B cell (primary cell): ENCODE measurements at regions not wholly inside any gene's neighbourhood (a gene's known extent, or its start where the extent isn't known, plus 50 kb on each side); places are given as distances from the start of the nearest gene placed in this dataset.

Experiments
- ATAC-seq: fragments of 200-7000 bp; cut with Tn5 transposase; one replicate; pipeline ENCODE4 v1.10.0; 2021; ENCODE audit warnings: low read depth, mild to moderate bottlenecking, moderate number of reproducible peaks, moderate library complexity
- CTCF ChIA-PET: fragments of 350-600 bp; sonication (Branson Sonifier 250); formaldehyde crosslinking; loops from one replicate; lab custom pipeline; 2021; ENCODE audit warnings: antibody characterized with exemption, inconsistent platforms; lab: Charles Lee
- POLR2A ChIA-PET: fragments of 350-600 bp; sonication (Branson Sonifier 250); formaldehyde crosslinking; loops from one replicate; lab custom pipeline; 2021; ENCODE audit warnings: antibody characterized with exemption; lab: Charles Lee
- DNase-seq: peaks from one replicate; pipeline ENCODE4 v3.0.0; 2013
- H2AFZ ChIP-seq: 2 replicates; pipeline ENCODE4 v1.6.1; 2012; ENCODE audit warnings: mild to moderate bottlenecking, low read depth, low read length; ENCODE audit not compliant: insufficient read depth, poor library complexity, severe bottlenecking
- H3K27ac ChIP-seq, 2 donors: 1 replicate in 1 of 2; 2 replicates in 1 of 2; pipeline ENCODE4 v1.5.1; 2012 to 2013; ENCODE audit warnings: low read length in 2 of 2, mild to moderate bottlenecking in 2 of 2, moderate library complexity in 1 of 2
- H3K27me3 ChIP-seq, 4 experiments: fragments of 200-600 bp in 1 of 4; sonication (generic) in 1 of 4; replicated peaks in 1 of 4; 1 replicate in 2 of 4; 2 replicates in 2 of 4; pipeline versions ENCODE4 v1.6.1 to v1.7.0; 2013 to 2016; ENCODE audit warnings: low read length in 3 of 4, mild to moderate bottlenecking in 2 of 4, mixed read lengths in 1 of 4, moderate library complexity in 1 of 4; ENCODE audit not compliant: insufficient read depth in 4 of 4, control insufficient read depth in 3 of 4; ENCODE audit errors: control extremely low read depth in 1 of 4
- H3K36me3 ChIP-seq, 2 experiments: replicated peaks in 1 of 2; 1 replicate in 1 of 2; 2 replicates in 1 of 2; pipeline versions ENCODE4 v1.6.1 to v1.7.1; 2013; ENCODE audit warnings: low read length in 1 of 2; ENCODE audit not compliant: insufficient read depth in 2 of 2, control insufficient read depth in 1 of 2; ENCODE audit errors: control extremely low read depth in 1 of 2, extremely low read depth in 1 of 2
- H3K4me1 ChIP-seq, 2 donors: fragments of 200-600 bp in 1 of 2; sonication (generic) in 1 of 2; 1 replicate in 1 of 2; 2 replicates in 1 of 2; pipeline versions ENCODE4 v1.5.1 to v1.6.1; 2013 to 2017; ENCODE audit warnings: low read length in 2 of 2; ENCODE audit not compliant: control insufficient read depth in 2 of 2, insufficient read depth in 2 of 2
- H3K4me2 ChIP-seq: replicated peaks from 2 replicates; pipeline ENCODE3; 2012; ENCODE audit warnings: mild to moderate bottlenecking, low read depth, low read length; ENCODE audit not compliant: poor library complexity, severe bottlenecking
- H3K4me3 ChIP-seq, 5 experiments: fragments of 200-600 bp in 1 of 5; sonication (generic) in 1 of 5; 1 replicate in 3 of 5; 2 replicates in 2 of 5; pipeline versions ENCODE4 v1.5.1 to v1.7.0; 2011 to 2016; ENCODE audit warnings: low read length in 4 of 5, mild to moderate bottlenecking in 4 of 5, low read depth in 2 of 5, control low read depth in 1 of 5, moderate library complexity in 1 of 5; ENCODE audit not compliant: insufficient read depth in 1 of 5; ENCODE audit errors: control extremely low read depth in 1 of 5, extremely low read depth in 1 of 5
- H3K79me2 ChIP-seq: fragments of 200-600 bp; sonication (generic); one replicate; pipeline ENCODE4 v1.6.0; 2016; ENCODE audit warnings: low read length; ENCODE audit not compliant: control insufficient read depth, insufficient read depth
- H3K9ac ChIP-seq: fragments of 200-600 bp; sonication (generic); 2 replicates; pipeline ENCODE4 v1.6.1; 2017; ENCODE audit warnings: mild to moderate bottlenecking, low read length, moderate library complexity
- H3K9me3 ChIP-seq, 3 donors: one replicate each; pipeline versions ENCODE4 v1.6.1 to v1.7.1; 2013; ENCODE audit warnings: low read length in 2 of 3; ENCODE audit not compliant: control insufficient read depth in 2 of 3, insufficient read depth in 1 of 3; ENCODE audit errors: control extremely low read depth in 1 of 3
- H4K20me1 ChIP-seq: 2 replicates; pipeline ENCODE4 v1.6.0; 2012; ENCODE audit warnings: mild to moderate bottlenecking, low read length; ENCODE audit not compliant: insufficient read depth, control insufficient read depth, poor library complexity, severe bottlenecking
- H3K27ac Mint-ChIP-seq: one replicate; pipeline ENCODE4 v1.8.0; 2021; ENCODE audit warnings: mixed read lengths
- H3K27me3 Mint-ChIP-seq: one replicate; pipeline ENCODE4 v1.8.0; 2021; ENCODE audit warnings: mixed read lengths
- H3K4me1 Mint-ChIP-seq: one replicate; pipeline ENCODE4 v1.8.0; 2021; ENCODE audit warnings: mixed read lengths
- H3K4me3 Mint-ChIP-seq: one replicate; pipeline ENCODE4 v1.8.0; 2021; ENCODE audit warnings: mixed read lengths
- H3K9me3 Mint-ChIP-seq: one replicate; pipeline ENCODE4 v1.8.0; 2022; ENCODE audit warnings: mixed read lengths; ENCODE audit not compliant: insufficient read depth
- CTCF ChIP-seq: fragments of 200-600 bp; IDR thresholded peaks from one replicate; pipeline ENCODE4 v1.8.0; 2022; ENCODE audit warnings: antibody characterized with exemption, mild to moderate bottlenecking
- EZH2 ChIP-seq: IDR thresholded peaks from 2 replicates; pipeline ENCODE4 v1.6.1; 2012; ENCODE audit warnings: borderline replicate concordance, low read depth, mild to moderate bottlenecking, moderate library complexity, low read length; ENCODE audit not compliant: insufficient read depth, poor library complexity, severe bottlenecking
- WGBS: methylation state at CpG from one replicate; pipeline ENCODE4 v1.1.5; 2013; ENCODE audit warnings: missing lambda C conversion rate; ENCODE audit not compliant: insufficient coverage; 5-methylcytosine and 5-hydroxymethylcytosine counted together
- intact Hi-C: fragments of 100-400 bp; cut with micrococcal nuclease; formaldehyde crosslinking; loops from one replicate; pipeline ENCODE4 v1.10.0; 2022

DNA sequence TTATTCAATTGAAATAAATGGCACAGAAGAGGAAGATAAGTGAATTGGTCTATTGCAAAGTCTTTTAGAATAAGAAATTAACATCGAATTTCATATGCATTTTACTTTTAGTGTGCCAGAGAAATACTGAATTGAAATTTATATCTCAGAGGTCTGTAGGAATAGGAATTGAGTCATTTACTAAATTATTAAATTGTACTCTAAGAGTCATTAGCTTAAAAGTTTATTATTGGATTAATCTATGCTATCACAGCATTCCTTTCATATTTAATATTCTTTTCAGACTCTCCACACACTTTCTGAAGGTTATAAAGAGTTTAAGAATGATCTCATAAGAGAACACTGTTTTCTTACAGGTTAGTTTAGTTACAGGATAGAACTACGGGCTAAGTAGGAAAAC lies 2711.5 kb downstream of the ARAP2 start:
- CTCF ChIA-PET = no interaction called here
- POLR2A ChIA-PET = no interaction called here

DNA sequence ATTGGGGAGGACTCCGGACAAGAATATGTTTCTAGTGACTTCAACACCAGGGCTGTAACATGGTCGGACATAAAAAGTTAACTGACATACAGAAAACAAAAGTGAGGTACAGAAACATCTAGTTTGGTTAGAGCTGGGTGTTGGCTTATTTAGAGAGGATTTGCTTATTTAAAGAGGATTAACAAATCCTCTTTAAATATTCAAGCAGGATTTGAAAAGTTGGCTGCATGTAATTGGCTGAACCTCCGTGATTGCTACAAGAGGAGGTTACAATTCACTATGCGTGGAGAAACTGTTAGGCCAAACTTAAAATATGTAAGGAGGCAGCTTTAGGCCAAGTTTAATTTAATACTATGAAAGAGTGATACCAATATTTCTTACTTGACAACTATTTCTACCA lies 2707.4 kb downstream of the ARAP2 start:
- no peak for ATAC-seq
- CTCF ChIA-PET = no interaction called here
- intact Hi-C loops = no loop called here

More for the DNA sequence above, 2711.5 kb downstream of the ARAP2 start:
- no peak overlapping the region for H3K4me2 ChIP-seq
- H3K9me3 Mint-ChIP-seq = no peaks in the 10 kb centered on the region
- H3K4me1 ChIP-seq = no peaks in the 10 kb centered on the region
- no peaks in the 10 kb centered on the region for H3K79me2 ChIP-seq
- no peaks in the 10 kb centered on the region for H3K27me3 ChIP-seq
- no peak for ATAC-seq
- no peak overlapping the region for H3K4me3 ChIP-seq
- intact Hi-C loops = no loop called here
- no peak overlapping the region for H2AFZ ChIP-seq
- no peak overlapping the region for H3K9ac ChIP-seq
- H3K4me3 Mint-ChIP-seq = no peak overlapping the region
- H3K9me3 ChIP-seq = no peaks in the 10 kb centered on the region
- H3K27me3 Mint-ChIP-seq = no peaks in the 10 kb centered on the region
- no peak for DNase-seq
- no CpG with 5 or more reads among the region's 2 CpGs for WGBS
- TF ChIP-seq EZH2 (no peak), CTCF (no peak)
- H3K27ac Mint-ChIP-seq = no peak overlapping the region
- H3K4me1 Mint-ChIP-seq = no peaks in the 10 kb centered on the region
- no peak overlapping the region for H3K27ac ChIP-seq
- H3K36me3 ChIP-seq = no peaks in the 10 kb centered on the region
- no peaks in the 10 kb centered on the region for H4K20me1 ChIP-seq

More for the DNA sequence above, 2707.4 kb downstream of the ARAP2 start:
- TF ChIP-seq EZH2 (no peak), CTCF (no peak)
- Histone ChIP-seq H3K4me1 (no peaks in the 10 kb centered on the region), H3K27me3 (no peaks in the 10 kb centered on the region), H3K4me2 (no peak overlapping the region), H4K20me1 (no peaks in the 10 kb centered on the region), H2AFZ (no peak overlapping the region), H3K79me2 (no peaks in the 10 kb centered on the region), H3K36me3 (no peaks in the 10 kb centered on the region), H3K9ac (no peak overlapping the region), H3K9me3 (peaks cover 0 to 2% (median 0%) of the 10 kb centered on the region in 3 donors), H3K27ac (no peak overlapping the region), H3K4me3 (no peak overlapping the region)
- no peaks in the 10 kb centered on the region for H3K27me3 Mint-ChIP-seq
- no peak for DNase-seq
- WGBS = 57% methylated on average over 1 of the region's 4 CpGs
- H3K27ac Mint-ChIP-seq = no peak overlapping the region
- H3K4me1 Mint-ChIP-seq = no peaks in the 10 kb centered on the region
- peaks cover 6% of the 10 kb centered on the region for H3K9me3 Mint-ChIP-seq
- H3K4me3 Mint-ChIP-seq = no peak overlapping the region
- POLR2A ChIA-PET = no interaction called here
